ENCODE measurements at regions not wholly inside any gene's neighbourhood (a gene's known extent, or its start where the extent isn't known, plus 50 kb on each side); places are given as distances from the start of the nearest gene placed in this dataset.

- TF ChIP-seq POLR2A (IDR thresholded peaks at IDR 0.05): no peak
- no peak for TF ChIP-seq CTCF (IDR thresholded peaks at IDR 0.05)
- no peak for TF ChIP-seq EP300 (IDR thresholded peaks at IDR 0.05)
- intact Hi-C loops (cut with DNase I): no loop called here
- H3K4me3 ChIP-seq: no peak overlapping the region
- H3K27me3 ChIP-seq: no peaks in the 10 kb centered on the region
- no peaks in the 10 kb centered on the region for H3K4me1 ChIP-seq (ENCODE audit: insufficient read depth)
- no peaks in the 10 kb centered on the region for H3K9me3 ChIP-seq
- H3K36me3 ChIP-seq: no peaks in the 10 kb centered on the region
- H3K27ac ChIP-seq: no peak overlapping the region
- 63 to 79% (median 70%) methylated on average over 2 of the region's 2 CpGs for WGBS, 3 donors
- DNase-seq: no peak
These were observed 785.7 kb upstream of the GYPC start for GRCh38 chr2:125870264-125870663.

GRCh38 chr2:125870746-125871145, 785.2 kb upstream of the GYPC start:
- H3K4me1 ChIP-seq (ENCODE audit: insufficient read depth): no peaks in the 10 kb centered on the region
- no peaks in the 10 kb centered on the region for H3K27me3 ChIP-seq
- no peak overlapping the region for H3K4me3 ChIP-seq
- H3K9me3 ChIP-seq: no peaks in the 10 kb centered on the region
- DNase-seq: no peak
- 57 to 69% (median 63%) methylated on average over 1 of the region's 1 CpG for WGBS, 3 donors
- no peaks in the 10 kb centered on the region for H3K36me3 ChIP-seq
- H3K27ac ChIP-seq: no peak overlapping the region
- TF ChIP-seq EP300 (IDR thresholded peaks at IDR 0.05) (no peak), POLR2A (IDR thresholded peaks at IDR 0.05) (no peak), CTCF (IDR thresholded peaks at IDR 0.05) (no peak)
- intact Hi-C loops (cut with DNase I): no loop called here

- DNase-seq: no peak
- 47 to 53% (median 49%) methylated on average over 6 of the region's 6 CpGs for WGBS, 3 donors
- TF ChIP-seq CTCF (IDR thresholded peaks at IDR 0.05): no peak
- no peak for TF ChIP-seq POLR2A (IDR thresholded peaks at IDR 0.05)
- TF ChIP-seq EP300 (IDR thresholded peaks at IDR 0.05): no peak
These were observed 781.4 kb upstream of the GYPC start for GRCh38 chr2:125874564-125874963.

GRCh38 chr2:125885340-125885739, 770.6 kb upstream of the GYPC start:
- 93 to 97% (median 96%) methylated on average over 3 of the region's 3 CpGs for WGBS, 3 donors

More at GRCh38 chr2:125874564-125874963, 781.4 kb upstream of the GYPC start:
- Histone ChIP-seq H3K27me3 (no peaks in the 10 kb centered on the region), H3K9me3 (no peaks in the 10 kb centered on the region), H3K4me1 (ENCODE audit: insufficient read depth) (no peaks in the 10 kb centered on the region), H3K27ac (no peak overlapping the region), H3K4me3 (no peak overlapping the region), H3K36me3 (no peaks in the 10 kb centered on the region)
- intact Hi-C loops (cut with DNase I): no loop called here

More at GRCh38 chr2:125885340-125885739, 770.6 kb upstream of the GYPC start:
- Histone ChIP-seq H3K4me1 (ENCODE audit: insufficient read depth) (no peaks in the 10 kb centered on the region), H3K27ac (no peak overlapping the region), H3K9me3 (no peaks in the 10 kb centered on the region), H3K4me3 (no peak overlapping the region), H3K36me3 (no peaks in the 10 kb centered on the region), H3K27me3 (no peaks in the 10 kb centered on the region)
- intact Hi-C loops (cut with DNase I): no loop called here
- TF ChIP-seq CTCF (IDR thresholded peaks at IDR 0.05) (no peak), POLR2A (IDR thresholded peaks at IDR 0.05) (no peak)
- DNase-seq: no peak
